ENCODE measurements at regions not wholly inside any gene's neighbourhood (a gene's known extent, or its start where the extent isn't known, plus 50 kb on each side); places are given as distances from the start of the nearest gene placed in this dataset.

DNA sequence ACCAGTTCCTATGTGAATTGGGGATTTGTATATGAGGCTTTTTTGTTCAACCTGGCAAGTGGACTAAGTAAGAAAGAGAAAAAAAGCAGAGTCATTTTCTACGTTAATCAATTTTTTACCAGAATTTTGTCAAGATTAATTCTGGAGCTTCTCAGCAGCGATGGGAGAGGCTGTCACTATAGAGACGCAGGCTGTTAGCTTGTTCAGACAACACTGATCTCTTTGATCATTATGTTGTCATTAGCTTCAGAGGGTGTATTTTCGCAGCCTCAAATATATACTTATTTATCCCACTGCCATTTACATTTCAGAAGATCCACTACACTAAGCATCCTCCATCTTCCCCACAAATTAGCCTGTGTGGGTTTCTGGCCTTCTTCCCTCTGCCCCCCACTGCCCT is 196.7 kb upstream of the PFKP start:
- no peak overlapping the region for H3K27ac ChIP-seq
- no peaks in the 10 kb centered on the region for H3K27me3 ChIP-seq
- no peak for DNase-seq (ENCODE audit: extremely low spot score in 2 of 2)
- no peaks in the 10 kb centered on the region for H3K4me1 ChIP-seq
- no peaks in the 10 kb centered on the region for H3K36me3 ChIP-seq
- intact Hi-C loops (cut with DNase I), result no loop called here
- no peak overlapping the region for H3K4me3 ChIP-seq
- H3K9me3 ChIP-seq, result no peaks in the 10 kb centered on the region
- TF ChIP-seq POLR2A (IDR thresholded peaks at IDR 0.05) (no peak), POLR2AphosphoS5 (IDR thresholded peaks at IDR 0.05; ENCODE audit: insufficient read depth in 1 of 2, low read depth in 1 of 2) (no peak)
- TF ChIP-seq, protein P1, sequence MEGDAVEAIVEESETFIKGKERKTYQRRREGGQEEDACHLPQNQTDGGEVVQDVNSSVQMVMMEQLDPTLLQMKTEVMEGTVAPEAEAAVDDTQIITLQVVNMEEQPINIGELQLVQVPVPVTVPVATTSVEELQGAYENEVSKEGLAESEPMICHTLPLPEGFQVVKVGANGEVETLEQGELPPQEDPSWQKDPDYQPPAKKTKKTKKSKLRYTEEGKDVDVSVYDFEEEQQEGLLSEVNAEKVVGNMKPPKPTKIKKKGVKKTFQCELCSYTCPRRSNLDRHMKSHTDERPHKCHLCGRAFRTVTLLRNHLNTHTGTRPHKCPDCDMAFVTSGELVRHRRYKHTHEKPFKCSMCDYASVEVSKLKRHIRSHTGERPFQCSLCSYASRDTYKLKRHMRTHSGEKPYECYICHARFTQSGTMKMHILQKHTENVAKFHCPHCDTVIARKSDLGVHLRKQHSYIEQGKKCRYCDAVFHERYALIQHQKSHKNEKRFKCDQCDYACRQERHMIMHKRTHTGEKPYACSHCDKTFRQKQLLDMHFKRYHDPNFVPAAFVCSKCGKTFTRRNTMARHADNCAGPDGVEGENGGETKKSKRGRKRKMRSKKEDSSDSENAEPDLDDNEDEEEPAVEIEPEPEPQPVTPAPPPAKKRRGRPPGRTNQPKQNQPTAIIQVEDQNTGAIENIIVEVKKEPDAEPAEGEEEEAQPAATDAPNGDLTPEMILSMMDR (IDR thresholded peaks at IDR 0.05), result no peak

DNA sequence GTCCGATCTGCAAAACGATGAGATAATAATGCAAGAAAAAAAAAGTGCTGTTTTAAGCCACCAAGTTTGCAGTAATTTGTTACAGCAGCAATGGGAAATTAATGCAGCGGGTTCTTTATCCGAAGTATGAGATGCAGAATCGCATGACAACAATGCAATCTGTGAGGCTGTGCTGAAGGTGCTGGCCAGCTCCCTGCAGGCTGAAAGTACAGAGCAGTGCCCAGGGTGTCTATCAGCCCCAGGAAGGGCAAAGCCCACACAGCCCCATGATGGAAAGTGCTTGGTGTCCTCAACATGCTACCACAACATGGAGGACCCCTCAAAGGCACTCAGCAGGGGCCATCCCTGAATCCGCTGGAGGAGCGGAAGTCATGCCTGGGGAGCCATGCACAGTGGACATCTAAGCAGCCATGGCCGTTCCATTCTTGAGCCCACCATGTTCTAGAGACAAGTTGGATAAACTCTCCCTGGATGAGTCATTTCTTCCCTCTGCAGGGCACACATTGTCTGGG is 199.5 kb upstream of the PFKP start:
- Histone ChIP-seq H3K4me1 (no peaks in the 10 kb centered on the region), H3K4me3 (no peak overlapping the region), H3K36me3 (no peaks in the 10 kb centered on the region), H3K27ac (no peak overlapping the region), H3K9me3 (no peaks in the 10 kb centered on the region), H3K27me3 (no peaks in the 10 kb centered on the region)
- TF ChIP-seq POLR2AphosphoS5 (IDR thresholded peaks at IDR 0.05; ENCODE audit: insufficient read depth in 1 of 2, low read depth in 1 of 2), result no peak
- intact Hi-C loops (cut with DNase I), result no loop called here
- DNase-seq (ENCODE audit: extremely low spot score in 2 of 2), result no peak

DNA sequence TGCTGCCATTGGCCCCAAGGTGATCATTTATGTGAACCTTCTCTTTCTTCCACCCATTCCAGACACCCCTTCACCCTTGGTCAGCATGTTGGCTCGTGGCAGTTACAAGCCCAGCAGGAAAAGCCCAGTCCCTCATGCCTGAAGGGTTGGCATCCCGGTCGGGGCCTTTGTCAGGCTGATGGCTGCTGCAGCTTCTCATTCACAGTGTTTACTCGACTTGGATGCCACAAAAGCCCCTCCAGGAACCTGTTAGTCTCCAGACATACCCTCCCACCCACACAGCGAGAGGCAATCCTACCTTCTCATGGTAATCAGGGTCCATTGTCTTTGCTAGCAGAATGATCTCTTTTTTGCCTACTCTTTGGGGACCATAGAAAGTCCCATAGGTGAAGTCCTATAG is 200.8 kb upstream of the PFKP start:
- no peak for DNase-seq (ENCODE audit: extremely low spot score in 2 of 2)
- intact Hi-C loops (cut with DNase I), result no loop called here
- no peaks in the 10 kb centered on the region for H3K27me3 ChIP-seq

DNA sequence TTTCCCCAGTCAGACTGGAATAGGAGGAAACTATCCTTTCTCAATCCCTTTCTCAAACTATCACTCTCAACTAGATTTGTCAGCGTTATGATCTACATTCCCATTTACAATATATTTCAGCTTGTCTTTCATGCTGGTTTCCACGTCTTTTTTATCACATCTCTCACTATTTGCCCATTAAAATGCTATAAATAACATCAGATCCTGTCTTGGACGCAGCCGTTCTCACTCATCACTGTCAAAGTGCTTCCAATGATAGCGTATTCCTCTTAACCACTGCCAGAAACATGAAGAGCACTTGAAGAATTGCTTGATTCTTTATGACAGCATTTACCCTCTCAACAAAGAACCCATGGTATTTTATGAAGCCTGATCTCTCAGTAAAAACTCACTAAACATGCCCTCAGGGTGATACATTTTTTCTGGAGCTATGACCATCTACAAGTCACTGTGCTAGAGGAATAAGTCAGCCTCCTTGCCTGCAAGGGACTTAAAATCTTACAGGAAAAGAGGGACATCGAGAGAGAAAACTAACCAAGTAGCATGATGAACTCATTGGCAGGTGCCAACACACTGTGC is 205.6 kb upstream of the PFKP start:
- Histone ChIP-seq H3K27ac (no peak overlapping the region), H3K36me3 (no peaks in the 10 kb centered on the region), H3K9me3 (peaks cover 2% of the 10 kb centered on the region), H3K4me3 (no peak overlapping the region), H3K4me1 (no peaks in the 10 kb centered on the region), H3K27me3 (no peaks in the 10 kb centered on the region)
- intact Hi-C loops (cut with DNase I), result no loop called here
- DNase-seq (ENCODE audit: extremely low spot score in 2 of 2), result no peak
- TF ChIP-seq POLR2A (IDR thresholded peaks at IDR 0.05) (no peak), POLR2AphosphoS5 (IDR thresholded peaks at IDR 0.05; ENCODE audit: insufficient read depth in 1 of 2, low read depth in 1 of 2) (no peak)
- TF ChIP-seq, protein P1 (IDR thresholded peaks at IDR 0.05), result no peak

More for the DNA sequence above, 200.8 kb upstream of the PFKP start:
- H3K9me3 ChIP-seq, result no peaks in the 10 kb centered on the region
- H3K36me3 ChIP-seq, result no peaks in the 10 kb centered on the region
- TF ChIP-seq POLR2AphosphoS5 (IDR thresholded peaks at IDR 0.05; ENCODE audit: insufficient read depth in 1 of 2, low read depth in 1 of 2) (no peak), POLR2A (IDR thresholded peaks at IDR 0.05) (no peak)
- TF ChIP-seq, protein P1 (IDR thresholded peaks at IDR 0.05), result no peak
- H3K4me1 ChIP-seq, result no peaks in the 10 kb centered on the region
- no peak overlapping the region for H3K4me3 ChIP-seq
- H3K27ac ChIP-seq, result no peak overlapping the region

DNA sequence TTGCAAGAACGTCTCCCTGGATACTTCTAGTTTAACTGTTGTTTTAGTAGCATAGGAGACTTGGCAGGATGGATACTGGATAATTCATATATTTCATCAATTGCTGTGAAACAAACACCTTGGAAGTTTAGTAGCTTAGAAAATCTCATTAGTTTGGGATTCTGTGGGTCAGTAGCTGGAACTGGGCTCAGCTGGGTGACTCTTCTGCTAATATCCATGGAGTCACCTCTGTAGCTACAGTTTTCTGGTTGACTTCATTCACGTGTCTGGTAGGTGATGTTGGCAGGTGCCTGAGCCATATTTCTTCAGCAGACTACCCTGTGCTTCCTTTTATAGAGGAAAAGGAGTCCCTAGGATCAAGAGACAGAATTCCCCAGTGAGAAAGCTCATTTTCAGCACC is 208.9 kb upstream of the PFKP start:
- Histone ChIP-seq H3K27me3 (no peaks in the 10 kb centered on the region), H3K4me1 (no peaks in the 10 kb centered on the region), H3K27ac (no peak overlapping the region), H3K9me3 (peaks cover 2% of the 10 kb centered on the region), H3K4me3 (no peak overlapping the region), H3K36me3 (no peaks in the 10 kb centered on the region)
- TF ChIP-seq, protein P1 (IDR thresholded peaks at IDR 0.05), result no peak
- no peak for TF ChIP-seq POLR2AphosphoS5 (IDR thresholded peaks at IDR 0.05; ENCODE audit: insufficient read depth in 1 of 2, low read depth in 1 of 2)
- no peak for TF ChIP-seq POLR2A (IDR thresholded peaks at IDR 0.05)
- intact Hi-C loops (cut with DNase I), result no loop called here
- DNase-seq (ENCODE audit: extremely low spot score in 2 of 2), result no peak
